Thoracic aorta (tissue), 2 donors: ENCODE measurements at regions not wholly inside any gene's neighbourhood (a gene's known extent, or its start where the extent isn't known, plus 50 kb on each side); places are given as distances from the start of the nearest gene placed in this dataset.

ENCODE experiments used
- ATAC-seq: fragments of 150-250 bp; one replicate; pipeline ENCODE4 v1.8.0; 2017; ENCODE audit warnings: low read depth; ENCODE audit not compliant: insufficient number of reproducible peaks, low FRiP score
- DNase-seq: peaks from one replicate; pipeline ENCODE4 v3.0.0-alpha.2; 2020; ENCODE audit warnings: low spot score
- H3K27ac ChIP-seq, 2 donors: fragments of 200-600 bp; sonication (generic); 1 replicate in 1 of 2; 2 replicates in 1 of 2; pipeline ENCODE4 v1.5.1; 2016; ENCODE audit warnings: mild to moderate bottlenecking in 2 of 2, moderate library complexity in 2 of 2
- H3K27me3 ChIP-seq: fragments of 200-600 bp; sonication (generic); replicated peaks from 2 replicates; pipeline ENCODE4 v1.6.0; 2016; ENCODE audit warnings: mild to moderate bottlenecking; ENCODE audit not compliant: insufficient read depth
- H3K36me3 ChIP-seq: fragments of 200-600 bp; sonication (generic); one replicate; pipeline ENCODE4 v1.5.1; 2016
- H3K4me1 ChIP-seq, 2 donors: fragments of 200-600 bp; sonication (generic); 1 replicate in 1 of 2; 2 replicates in 1 of 2; pipeline versions ENCODE4 v1.5.1 to v1.6.0; 2016; ENCODE audit warnings: low read depth in 2 of 2, mild to moderate bottlenecking in 1 of 2; ENCODE audit not compliant: control insufficient read depth in 1 of 2
- H3K4me3 ChIP-seq: fragments of 200-600 bp; sonication (generic); 2 replicates; pipeline ENCODE4 v1.5.1; 2016; ENCODE audit warnings: mild to moderate bottlenecking
- H3K9me3 ChIP-seq: fragments of 200-600 bp; sonication (generic); 2 replicates; pipeline ENCODE4 v1.5.1; 2016
- TF ChIP-seq, protein P1 (sequence below): fragments of 200-600 bp; sonication (generic); IDR thresholded peaks from one replicate; pipeline ENCODE4 v1.5.1; 2019; ENCODE audit warnings: antibody characterized with exemption

GRCh38 chr5:84635235-84636055, 250.8 kb upstream of the EDIL3 start:
- H3K4me3 ChIP-seq: no peak overlapping the region
- TF ChIP-seq, protein P1, sequence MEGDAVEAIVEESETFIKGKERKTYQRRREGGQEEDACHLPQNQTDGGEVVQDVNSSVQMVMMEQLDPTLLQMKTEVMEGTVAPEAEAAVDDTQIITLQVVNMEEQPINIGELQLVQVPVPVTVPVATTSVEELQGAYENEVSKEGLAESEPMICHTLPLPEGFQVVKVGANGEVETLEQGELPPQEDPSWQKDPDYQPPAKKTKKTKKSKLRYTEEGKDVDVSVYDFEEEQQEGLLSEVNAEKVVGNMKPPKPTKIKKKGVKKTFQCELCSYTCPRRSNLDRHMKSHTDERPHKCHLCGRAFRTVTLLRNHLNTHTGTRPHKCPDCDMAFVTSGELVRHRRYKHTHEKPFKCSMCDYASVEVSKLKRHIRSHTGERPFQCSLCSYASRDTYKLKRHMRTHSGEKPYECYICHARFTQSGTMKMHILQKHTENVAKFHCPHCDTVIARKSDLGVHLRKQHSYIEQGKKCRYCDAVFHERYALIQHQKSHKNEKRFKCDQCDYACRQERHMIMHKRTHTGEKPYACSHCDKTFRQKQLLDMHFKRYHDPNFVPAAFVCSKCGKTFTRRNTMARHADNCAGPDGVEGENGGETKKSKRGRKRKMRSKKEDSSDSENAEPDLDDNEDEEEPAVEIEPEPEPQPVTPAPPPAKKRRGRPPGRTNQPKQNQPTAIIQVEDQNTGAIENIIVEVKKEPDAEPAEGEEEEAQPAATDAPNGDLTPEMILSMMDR: no peak
- DNase-seq: no peak
- H3K9me3 ChIP-seq: no peaks in the 10 kb centered on the region
- H3K27me3 ChIP-seq: no peaks in the 10 kb centered on the region
- no peak for ATAC-seq
- H3K4me1 ChIP-seq: no peaks in the 10 kb centered on the region
- no peak overlapping the region for H3K27ac ChIP-seq
- no peaks in the 10 kb centered on the region for H3K36me3 ChIP-seq

- Histone ChIP-seq H3K4me3 (no peak overlapping the region), H3K27me3 (no peaks in the 10 kb centered on the region), H3K27ac (no peak overlapping the region), H3K4me1 (no peaks in the 10 kb centered on the region), H3K9me3 (no peaks in the 10 kb centered on the region), H3K36me3 (no peaks in the 10 kb centered on the region)
- DNase-seq (no peak), ATAC-seq (no peak)
- TF ChIP-seq, protein P1: no peak
These were observed 249.6 kb upstream of the EDIL3 start for GRCh38 chr5:84634256-84634655.

DNA sequence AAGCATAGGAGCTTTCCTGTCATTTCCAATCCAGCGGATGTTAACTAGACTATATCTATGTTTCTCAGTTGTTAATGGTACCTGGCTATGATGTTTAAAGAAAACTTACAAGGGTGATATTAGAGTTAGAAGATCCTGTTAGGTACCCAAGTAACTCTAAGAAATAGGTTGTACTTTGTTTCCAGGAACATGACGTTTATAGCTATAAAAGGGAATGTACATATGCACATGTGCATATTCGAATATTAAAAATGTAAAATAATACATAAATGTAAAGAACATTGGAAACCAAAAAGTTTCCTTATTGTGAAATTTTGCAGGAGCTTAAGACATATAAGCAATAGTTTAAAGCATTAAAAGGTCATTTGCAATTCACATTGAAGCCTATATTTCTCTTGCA, 247.7 kb upstream of the EDIL3 start:
- Histone ChIP-seq H3K27me3 (no peaks in the 10 kb centered on the region), H3K4me3 (no peak overlapping the region), H3K36me3 (no peaks in the 10 kb centered on the region), H3K4me1 (no peaks in the 10 kb centered on the region), H3K9me3 (no peaks in the 10 kb centered on the region), H3K27ac (no peak overlapping the region)
- ATAC-seq: no peak
- TF ChIP-seq, protein P1: no peak
- DNase-seq: no peak

GRCh38 chr5:84628918-84629317, 244.2 kb upstream of the EDIL3 start:
- no peaks in the 10 kb centered on the region for H3K27me3 ChIP-seq
- TF ChIP-seq, protein P1: no peak
- ATAC-seq (no peak), DNase-seq (no peak)
- no peaks in the 10 kb centered on the region for H3K4me1 ChIP-seq
- no peaks in the 10 kb centered on the region for H3K9me3 ChIP-seq
- no peak overlapping the region for H3K27ac ChIP-seq
- no peak overlapping the region for H3K4me3 ChIP-seq
- no peaks in the 10 kb centered on the region for H3K36me3 ChIP-seq

- Histone ChIP-seq H3K27ac (no peak overlapping the region), H3K4me1 (no peaks in the 10 kb centered on the region), H3K36me3 (no peaks in the 10 kb centered on the region), H3K4me3 (no peak overlapping the region), H3K27me3 (no peaks in the 10 kb centered on the region), H3K9me3 (no peaks in the 10 kb centered on the region)
- TF ChIP-seq, protein P1: no peak
- ATAC-seq (no peak), DNase-seq (no peak)
These were observed 238.3 kb upstream of the EDIL3 start for GRCh38 chr5:84623019-84623418.
